Endodermal cell (in vitro differentiated cells): ENCODE measurements at regions not wholly inside any gene's neighbourhood (a gene's known extent, or its start where the extent isn't known, plus 50 kb on each side); places are given as distances from the start of the nearest gene placed in this dataset.
A peak's percentile ranks its signal among the peaks of the same experiment; 100 is the strongest.

Experiments
- DNase-seq: peaks from one replicate; pipeline ENCODE4 v3.0.0-alpha.2; 2017
- H3K27ac ChIP-seq: 2 replicates; pipeline ENCODE4 v1.5.1; 2013; ENCODE audit warnings: mild to moderate bottlenecking, low read depth, low read length, moderate library complexity
- H3K27me3 ChIP-seq: 2 replicates; pipeline ENCODE4 v1.6.1; 2013; ENCODE audit warnings: mild to moderate bottlenecking, low read length, moderate library complexity; ENCODE audit not compliant: insufficient read depth, control insufficient read depth, poor library complexity, severe bottlenecking
- H3K36me3 ChIP-seq: 2 replicates; pipeline ENCODE4 v1.7.0; 2013; ENCODE audit warnings: mild to moderate bottlenecking, low read length, moderate library complexity; ENCODE audit not compliant: control insufficient read depth, insufficient read depth
- H3K4me1 ChIP-seq: one replicate; pipeline ENCODE4 v1.7.0; 2013; ENCODE audit warnings: low read length; ENCODE audit not compliant: control insufficient read depth, insufficient read depth
- H3K4me3 ChIP-seq: 2 replicates; pipeline ENCODE4 v1.5.1; 2013; ENCODE audit warnings: mild to moderate bottlenecking, low read length, moderate library complexity
- H3K9ac ChIP-seq: 2 replicates; pipeline ENCODE4 v1.6.1; 2013; ENCODE audit warnings: mild to moderate bottlenecking, low read length, moderate library complexity; ENCODE audit not compliant: poor library complexity, severe bottlenecking; ENCODE audit errors: extremely low read depth
- H3K9me3 ChIP-seq: 2 replicates; pipeline ENCODE4 v1.6.1; 2013; ENCODE audit warnings: mild to moderate bottlenecking, low read length, moderate library complexity; ENCODE audit not compliant: control insufficient read depth
- H3K27ac Mint-ChIP-seq: 2 replicates; pipeline ENCODE4 v1.8.0; 2020; ENCODE audit warnings: mixed read lengths
- H3K27me3 Mint-ChIP-seq: 2 replicates; pipeline ENCODE4 v1.8.0; 2021; ENCODE audit warnings: mild to moderate bottlenecking, mixed read lengths; ENCODE audit not compliant: insufficient read depth
- H3K36me3 Mint-ChIP-seq: 2 replicates; pipeline ENCODE4 v1.8.0; 2020; ENCODE audit warnings: low read depth, mixed read lengths
- H3K4me1 Mint-ChIP-seq: 2 replicates; pipeline ENCODE4 v1.8.0; 2020; ENCODE audit warnings: mixed read lengths
- H3K4me3 Mint-ChIP-seq: 2 replicates; pipeline ENCODE4 v1.8.0; 2020; ENCODE audit warnings: mild to moderate bottlenecking, moderate library complexity, mixed read lengths
- H3K9me3 Mint-ChIP-seq: 2 replicates; pipeline ENCODE4 v1.8.0; 2020; ENCODE audit warnings: mild to moderate bottlenecking, mixed read lengths
- WGBS, 2 experiments: methylation state at CpG; one replicate each; pipeline versions ENCODE4 v1.1.5 to v1.1.7; 2013; ENCODE audit warnings: missing lambda C conversion rate in 2 of 2, mixed read lengths in 1 of 2; ENCODE audit not compliant: insufficient coverage in 1 of 2, insufficient read length in 1 of 2; 5-methylcytosine and 5-hydroxymethylcytosine counted together
- TF ChIP-seq, protein P1 (sequence below): fragments of 200-600 bp; sonication (generic); conservative IDR thresholded peaks from 2 replicates; pipeline ENCODE4 v1.5.0; 2021; ENCODE audit warnings: antibody characterized with exemption, mild to moderate bottlenecking

DNA sequence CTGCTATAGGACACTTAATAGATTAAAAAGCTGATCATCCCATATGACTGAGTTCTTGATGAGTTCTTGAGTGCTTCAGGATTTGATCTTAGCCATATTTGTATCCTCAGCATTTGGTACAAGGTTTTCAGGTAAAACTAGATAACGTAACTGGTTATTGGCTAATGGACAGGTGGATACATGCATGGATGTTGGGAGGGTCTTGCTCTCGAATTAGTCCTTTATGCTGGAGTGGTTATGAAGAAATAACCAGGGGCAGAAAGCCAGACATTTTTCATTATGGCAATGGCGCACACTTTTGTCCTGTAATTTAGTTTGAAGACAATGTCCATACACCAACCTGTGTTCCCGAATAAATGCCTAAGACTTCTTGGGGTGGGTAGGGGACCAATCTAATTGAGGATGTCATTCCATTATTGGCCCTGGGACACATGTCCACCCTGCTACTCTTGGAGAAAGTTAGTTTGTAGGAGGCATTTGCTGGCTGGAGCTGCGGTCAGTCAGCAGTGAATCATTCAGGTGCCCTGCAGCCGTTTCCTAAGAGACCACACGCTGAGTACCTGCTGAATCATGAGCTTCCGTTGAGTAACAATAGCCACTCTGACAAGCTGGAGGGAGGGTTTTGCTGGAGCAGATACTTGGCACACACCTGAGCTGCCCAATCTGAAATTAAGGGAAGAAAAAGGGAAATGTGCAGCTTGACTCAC, 194.4 kb downstream of the FOXA2 start:
- no peaks in the 10 kb centered on the region for H3K36me3 Mint-ChIP-seq
- Histone ChIP-seq H3K36me3 (no peaks in the 10 kb centered on the region), H3K9me3 (no peaks in the 10 kb centered on the region), H3K4me1 (peaks cover 6% of the 10 kb centered on the region), H3K4me3 (no peak overlapping the region), H3K27ac (no peak overlapping the region), H3K27me3 (no peaks in the 10 kb centered on the region), H3K9ac (no peak overlapping the region)
- H3K4me1 Mint-ChIP-seq = peaks cover 37% of the 10 kb centered on the region
- peaks cover 3% of the 10 kb centered on the region for H3K27me3 Mint-ChIP-seq
- DNase-seq = peak; percentile 85
- peak overlapping the region; percentile 4 for H3K27ac Mint-ChIP-seq
- WGBS, 2 experiments = 57% methylated on average over 6 to 8 of the region's 8 CpGs
- no peaks in the 10 kb centered on the region for H3K9me3 Mint-ChIP-seq
- no peak overlapping the region for H3K4me3 Mint-ChIP-seq
- TF ChIP-seq, protein P1, sequence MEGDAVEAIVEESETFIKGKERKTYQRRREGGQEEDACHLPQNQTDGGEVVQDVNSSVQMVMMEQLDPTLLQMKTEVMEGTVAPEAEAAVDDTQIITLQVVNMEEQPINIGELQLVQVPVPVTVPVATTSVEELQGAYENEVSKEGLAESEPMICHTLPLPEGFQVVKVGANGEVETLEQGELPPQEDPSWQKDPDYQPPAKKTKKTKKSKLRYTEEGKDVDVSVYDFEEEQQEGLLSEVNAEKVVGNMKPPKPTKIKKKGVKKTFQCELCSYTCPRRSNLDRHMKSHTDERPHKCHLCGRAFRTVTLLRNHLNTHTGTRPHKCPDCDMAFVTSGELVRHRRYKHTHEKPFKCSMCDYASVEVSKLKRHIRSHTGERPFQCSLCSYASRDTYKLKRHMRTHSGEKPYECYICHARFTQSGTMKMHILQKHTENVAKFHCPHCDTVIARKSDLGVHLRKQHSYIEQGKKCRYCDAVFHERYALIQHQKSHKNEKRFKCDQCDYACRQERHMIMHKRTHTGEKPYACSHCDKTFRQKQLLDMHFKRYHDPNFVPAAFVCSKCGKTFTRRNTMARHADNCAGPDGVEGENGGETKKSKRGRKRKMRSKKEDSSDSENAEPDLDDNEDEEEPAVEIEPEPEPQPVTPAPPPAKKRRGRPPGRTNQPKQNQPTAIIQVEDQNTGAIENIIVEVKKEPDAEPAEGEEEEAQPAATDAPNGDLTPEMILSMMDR = no peak

DNA sequence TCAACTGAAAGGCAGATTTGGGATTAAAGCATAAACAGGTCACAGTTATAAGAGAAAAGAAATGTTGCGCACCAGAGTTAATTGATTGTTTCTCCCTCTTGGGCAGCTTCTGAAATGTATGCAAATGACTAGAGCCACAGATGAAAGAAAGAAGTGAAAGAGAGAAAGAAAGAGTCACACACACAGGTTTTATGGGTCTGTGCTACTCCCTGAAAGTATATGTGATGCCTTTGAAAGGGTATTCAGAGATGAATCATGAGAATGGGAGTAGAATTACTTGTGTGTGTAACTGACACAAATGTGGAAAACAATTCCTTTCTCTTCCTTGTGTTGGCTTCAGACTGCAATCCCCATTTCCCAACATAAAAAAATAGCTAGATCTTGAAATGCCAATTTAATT, 196.9 kb downstream of the FOXA2 start:
- peaks cover 22% of the 10 kb centered on the region for H3K4me1 Mint-ChIP-seq
- H3K4me1 ChIP-seq = peaks cover 9% of the 10 kb centered on the region
- H3K9ac ChIP-seq = no peak overlapping the region
- no peak overlapping the region for H3K27ac Mint-ChIP-seq
- no peaks in the 10 kb centered on the region for H3K36me3 ChIP-seq
- H3K9me3 Mint-ChIP-seq = no peaks in the 10 kb centered on the region
- WGBS, 2 experiments = 96 to 100% methylated on average over 1 of the region's 1 CpG
- H3K27me3 ChIP-seq = no peaks in the 10 kb centered on the region
- H3K27ac ChIP-seq = no peak overlapping the region
- TF ChIP-seq, protein P1 = no peak
- H3K4me3 Mint-ChIP-seq = no peak overlapping the region
- no peaks in the 10 kb centered on the region for H3K36me3 Mint-ChIP-seq
- DNase-seq = no peak
- H3K27me3 Mint-ChIP-seq = peaks cover 3% of the 10 kb centered on the region
- no peaks in the 10 kb centered on the region for H3K9me3 ChIP-seq
- H3K4me3 ChIP-seq = no peak overlapping the region

DNA sequence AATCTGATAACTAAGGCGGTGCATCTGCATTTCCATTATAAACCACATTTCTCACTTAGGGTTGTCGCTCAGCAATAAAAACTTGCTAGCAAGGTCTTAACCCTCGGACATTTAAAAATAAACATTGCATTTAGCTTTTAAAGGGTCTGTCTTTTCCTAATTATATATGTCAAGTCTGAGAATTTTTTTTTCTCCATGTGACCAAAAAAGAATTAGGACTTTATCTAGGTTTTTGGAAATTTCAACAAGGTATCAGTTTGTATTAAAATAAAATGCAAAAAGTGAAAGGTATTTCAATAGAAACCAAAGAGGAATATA, 198.1 kb downstream of the FOXA2 start:
- DNase-seq = no peak
- H3K27ac Mint-ChIP-seq = no peak overlapping the region
- Histone ChIP-seq H3K27me3 (no peaks in the 10 kb centered on the region), H3K4me3 (no peak overlapping the region), H3K27ac (no peak overlapping the region), H3K4me1 (peaks cover 13% of the 10 kb centered on the region), H3K9me3 (no peaks in the 10 kb centered on the region), H3K36me3 (no peaks in the 10 kb centered on the region), H3K9ac (no peak overlapping the region)
- H3K4me1 Mint-ChIP-seq = peaks cover 30% of the 10 kb centered on the region
- H3K27me3 Mint-ChIP-seq = peaks cover 3% of the 10 kb centered on the region
- WGBS, 2 experiments = 54 to 86% methylated on average over 1 to 3 of the region's 3 CpGs
- H3K9me3 Mint-ChIP-seq = no peaks in the 10 kb centered on the region
- TF ChIP-seq, protein P1 = no peak
- no peaks in the 10 kb centered on the region for H3K36me3 Mint-ChIP-seq
- H3K4me3 Mint-ChIP-seq = no peak overlapping the region
